Stomach (tissue), 8 donors: ENCODE measurements at regions not wholly inside any gene's neighbourhood (a gene's known extent, or its start where the extent isn't known, plus 50 kb on each side); places are given as distances from the start of the nearest gene placed in this dataset.

Experiments
- DNase-seq, 2 donors: peaks; one replicate each; pipeline versions ENCODE4 v3.0.0 to v3.0.0-alpha.2; 2013 to 2019
- H3K27ac ChIP-seq, 5 donors: fragments of 200-600 bp in 4 of 5; sonication (generic) in 4 of 5; one replicate each; pipeline ENCODE4 v1.5.1; 2013 to 2019; ENCODE audit warnings: mild to moderate bottlenecking in 1 of 5, moderate library complexity in 1 of 5
- H3K27me3 ChIP-seq, 3 donors: fragments of 200-600 bp; sonication (generic); one replicate each; pipeline ENCODE4 v1.5.1; 2017 to 2019; ENCODE audit warnings: mixed run types in 1 of 3
- H3K36me3 ChIP-seq, 4 donors: fragments of 200-600 bp; sonication (generic); 1 replicate in 3 of 4; 2 replicates in 1 of 4; pipeline ENCODE4 v1.5.1; 2016 to 2019
- H3K4me1 ChIP-seq, 4 donors: fragments of 200-600 bp; sonication (generic); one replicate each; pipeline ENCODE4 v1.5.1; 2016 to 2019
- H3K4me3 ChIP-seq, 4 donors: fragments of 200-600 bp; sonication (generic) in 3 of 4; one replicate each; pipeline ENCODE4 v1.5.1; 2016 to 2019; ENCODE audit warnings: mild to moderate bottlenecking in 1 of 4
- H3K9me3 ChIP-seq, 4 donors: fragments of 200-600 bp; sonication (generic); one replicate each; pipeline ENCODE4 v1.5.1; 2016 to 2019
- CTCF ChIP-seq, 7 experiments: fragments of 450-650 bp in 4 of 7; fragments of 200-600 bp in 3 of 7; sonication (generic) in 3 of 7; IDR thresholded peaks; one replicate each; pipeline ENCODE4 v1.5.1; 2016 to 2019; ENCODE audit warnings: antibody characterized with exemption in 7 of 7, control low read depth in 2 of 7, mild to moderate bottlenecking in 1 of 7
- EP300 ChIP-seq: sonication (generic); formaldehyde crosslinking; IDR thresholded peaks from one replicate; pipeline ENCODE4 v1.6.1; 2017; ENCODE audit warnings: antibody characterized with exemption
- POLR2A ChIP-seq, 4 donors: fragments of 450-650 bp; IDR thresholded peaks; one replicate each; pipeline ENCODE4 v1.6.1; 2016; ENCODE audit warnings: antibody characterized with exemption in 4 of 4, control low read depth in 2 of 4, mild to moderate bottlenecking in 1 of 4, moderate library complexity in 1 of 4
- POLR2AphosphoS5 ChIP-seq, 3 donors: sonication (generic); formaldehyde crosslinking; IDR thresholded peaks; one replicate each; pipeline ENCODE4 v1.6.1; 2016; ENCODE audit warnings: antibody characterized with exemption in 3 of 3
- WGBS, 5 donors: extraction: QIAGEN DNeasy Blood & Tissue Kit in 3 of 5; methylation state at CpG; one replicate each; pipeline versions ENCODE4 v1.1.5 to v1.1.7; 2013 to 2018; 5-methylcytosine and 5-hydroxymethylcytosine counted together
- intact Hi-C: fragments of 100-400 bp; cut with DNase I; formaldehyde crosslinking; loops from one replicate; pipeline ENCODE4 v1.15.1; 2023; ENCODE audit warnings: low total_unique reads
- donor health status: healthy with polysubstance abuse.
- donor health status: Bipolar disorder and iron deficiency.
- donor health status: healthy.

GRCh38 chr6:71499667-71500066, 211.1 kb downstream of the OGFRL1 start:
- Histone ChIP-seq H3K27ac (no peak overlapping the region), H3K27me3 (no peaks in the 10 kb centered on the region), H3K4me1 (peaks cover 0 to 16% (median 11%) of the 10 kb centered on the region in 4 donors), H3K9me3 (no peaks in the 10 kb centered on the region), H3K36me3 (no peaks in the 10 kb centered on the region), H3K4me3 (no peak overlapping the region)
- DNase-seq, result no peak
- intact Hi-C loops, result no loop called here
- TF ChIP-seq POLR2AphosphoS5 (IDR thresholded peaks at IDR 0.05) (no peak), CTCF (IDR thresholded peaks at IDR 0.05) (no peak), EP300 (no peak), POLR2A (IDR thresholded peaks at IDR 0.05) (no peak)
- WGBS, 5 donors, result 52 to 65% (median 55%) methylated on average over 2 of the region's 2 CpGs

- no peaks in the 10 kb centered on the region for H3K4me1 ChIP-seq
- H3K9me3 ChIP-seq, result no peaks in the 10 kb centered on the region
- no peaks in the 10 kb centered on the region for H3K36me3 ChIP-seq
- 61 to 84% (median 72%) methylated on average over 2 of the region's 2 CpGs for WGBS, 5 donors
- no peak for DNase-seq
- no peak overlapping the region for H3K4me3 ChIP-seq
- H3K27me3 ChIP-seq, result no peaks in the 10 kb centered on the region
- H3K27ac ChIP-seq, result no peak overlapping the region
- TF ChIP-seq CTCF (IDR thresholded peaks at IDR 0.05) (no peak), EP300 (no peak), POLR2AphosphoS5 (IDR thresholded peaks at IDR 0.05) (no peak), POLR2A (IDR thresholded peaks at IDR 0.05) (no peak)
- intact Hi-C loops, result no loop called here
These were observed 213.6 kb downstream of the OGFRL1 start for GRCh38 chr6:71502168-71502567.

- no peak for DNase-seq
- intact Hi-C loops, result no loop called here
- H3K27ac ChIP-seq, result no peak overlapping the region
- no peaks in the 10 kb centered on the region for H3K4me1 ChIP-seq
- TF ChIP-seq EP300 (no peak), POLR2AphosphoS5 (IDR thresholded peaks at IDR 0.05) (no peak), CTCF (IDR thresholded peaks at IDR 0.05) (no peak), POLR2A (IDR thresholded peaks at IDR 0.05) (no peak)
- WGBS, 5 donors, result 90 to 98% (median 95%) methylated on average over 3 of the region's 3 CpGs
- no peaks in the 10 kb centered on the region for H3K36me3 ChIP-seq
- H3K4me3 ChIP-seq, result no peak overlapping the region
- no peaks in the 10 kb centered on the region for H3K27me3 ChIP-seq
- no peaks in the 10 kb centered on the region for H3K9me3 ChIP-seq
These were observed 214.3 kb downstream of the OGFRL1 start for GRCh38 chr6:71502956-71503355.

- Histone ChIP-seq H3K9me3 (no peaks in the 10 kb centered on the region), H3K36me3 (no peaks in the 10 kb centered on the region), H3K4me3 (no peak overlapping the region), H3K27ac (no peak overlapping the region), H3K27me3 (no peaks in the 10 kb centered on the region), H3K4me1 (peaks cover 0 to 19% (median 7%) of the 10 kb centered on the region in 4 donors)
- DNase-seq, result no peak
- intact Hi-C loops, result no loop called here
- WGBS, 5 donors, result 76 to 87% (median 79%) methylated on average over 5 of the region's 5 CpGs
- TF ChIP-seq POLR2A (IDR thresholded peaks at IDR 0.05) (no peak), EP300 (no peak), CTCF (IDR thresholded peaks at IDR 0.05) (no peak), POLR2AphosphoS5 (IDR thresholded peaks at IDR 0.05) (no peak)
These were observed 218.6 kb downstream of the OGFRL1 start for GRCh38 chr6:71507183-71507582.
